ENCODE measurements at regions not wholly inside any gene's neighbourhood (a gene's known extent, or its start where the extent isn't known, plus 50 kb on each side); places are given as distances from the start of the nearest gene placed in this dataset.
"Not testable (repeated sequence)": the region's sequence is repeated elsewhere in the genome, so short reads cannot be mapped to it uniquely, and the experiment has no call there.

DNA sequence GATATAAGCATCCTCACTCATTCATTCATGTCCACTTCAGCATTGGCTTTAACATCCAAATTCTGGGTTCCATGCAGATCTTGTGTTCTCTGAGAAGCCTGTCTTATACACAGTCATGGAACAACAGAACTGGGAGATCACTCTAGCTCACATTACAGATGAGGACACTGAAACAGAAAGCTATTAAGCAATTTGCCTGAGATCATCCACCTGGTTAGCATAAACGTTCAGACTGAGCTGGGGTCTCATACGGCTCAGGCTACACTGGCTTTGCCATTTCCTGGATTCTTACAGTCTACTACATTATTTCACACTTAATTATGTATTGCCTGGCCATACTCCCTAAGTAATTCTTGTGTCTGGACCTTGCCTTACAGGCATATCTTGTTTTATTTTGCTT, 169.4 kb upstream of the FANCL start:
- TF ChIP-seq, protein P1, sequence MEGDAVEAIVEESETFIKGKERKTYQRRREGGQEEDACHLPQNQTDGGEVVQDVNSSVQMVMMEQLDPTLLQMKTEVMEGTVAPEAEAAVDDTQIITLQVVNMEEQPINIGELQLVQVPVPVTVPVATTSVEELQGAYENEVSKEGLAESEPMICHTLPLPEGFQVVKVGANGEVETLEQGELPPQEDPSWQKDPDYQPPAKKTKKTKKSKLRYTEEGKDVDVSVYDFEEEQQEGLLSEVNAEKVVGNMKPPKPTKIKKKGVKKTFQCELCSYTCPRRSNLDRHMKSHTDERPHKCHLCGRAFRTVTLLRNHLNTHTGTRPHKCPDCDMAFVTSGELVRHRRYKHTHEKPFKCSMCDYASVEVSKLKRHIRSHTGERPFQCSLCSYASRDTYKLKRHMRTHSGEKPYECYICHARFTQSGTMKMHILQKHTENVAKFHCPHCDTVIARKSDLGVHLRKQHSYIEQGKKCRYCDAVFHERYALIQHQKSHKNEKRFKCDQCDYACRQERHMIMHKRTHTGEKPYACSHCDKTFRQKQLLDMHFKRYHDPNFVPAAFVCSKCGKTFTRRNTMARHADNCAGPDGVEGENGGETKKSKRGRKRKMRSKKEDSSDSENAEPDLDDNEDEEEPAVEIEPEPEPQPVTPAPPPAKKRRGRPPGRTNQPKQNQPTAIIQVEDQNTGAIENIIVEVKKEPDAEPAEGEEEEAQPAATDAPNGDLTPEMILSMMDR (IDR thresholded peaks at IDR 0.05) = no peak
- no peak for TF ChIP-seq POLR2A (IDR thresholded peaks at IDR 0.05)
- Histone ChIP-seq H3K4me1 (no peaks in the 10 kb centered on the region), H3K27me3 (no peaks in the 10 kb centered on the region), H3K9me3 (no peaks in the 10 kb centered on the region), H3K36me3 (no peaks in the 10 kb centered on the region), H3K27ac (no peak overlapping the region), H3K4me3 (no peak overlapping the region)
- DNase-seq = no peak
- intact Hi-C loops (cut with DNase I; ENCODE audit: low total_unique reads) = no loop called here

DNA sequence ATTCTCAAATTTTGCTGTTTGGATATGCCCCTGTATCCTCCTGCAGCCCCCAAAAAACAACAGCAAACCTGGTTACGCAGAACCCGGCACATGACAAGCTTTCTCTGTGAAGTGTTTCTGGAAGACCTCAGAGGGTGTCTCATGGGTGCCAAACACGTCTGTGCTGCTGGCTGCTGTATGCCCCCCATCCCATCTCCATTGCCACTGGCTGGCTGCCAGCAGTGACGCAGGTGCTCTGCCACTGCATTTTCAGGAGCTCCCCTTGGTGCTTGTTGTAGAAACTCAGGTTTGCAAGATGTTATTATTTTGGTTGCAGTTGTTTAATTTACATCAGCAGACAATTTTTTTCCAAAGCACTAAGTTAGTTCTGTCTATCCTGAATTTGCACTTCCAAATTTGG, 166.4 kb upstream of the FANCL start:
- Histone ChIP-seq H3K4me1 (no peaks in the 10 kb centered on the region), H3K27me3 (no peaks in the 10 kb centered on the region), H3K27ac (no peak overlapping the region), H3K4me3 (no peak overlapping the region), H3K9me3 (no peaks in the 10 kb centered on the region), H3K36me3 (no peaks in the 10 kb centered on the region)
- intact Hi-C loops (cut with DNase I; ENCODE audit: low total_unique reads) = no loop called here
- TF ChIP-seq, protein P1 (IDR thresholded peaks at IDR 0.05) = no peak
- TF ChIP-seq POLR2A (IDR thresholded peaks at IDR 0.05) = no peak
- DNase-seq = no peak

DNA sequence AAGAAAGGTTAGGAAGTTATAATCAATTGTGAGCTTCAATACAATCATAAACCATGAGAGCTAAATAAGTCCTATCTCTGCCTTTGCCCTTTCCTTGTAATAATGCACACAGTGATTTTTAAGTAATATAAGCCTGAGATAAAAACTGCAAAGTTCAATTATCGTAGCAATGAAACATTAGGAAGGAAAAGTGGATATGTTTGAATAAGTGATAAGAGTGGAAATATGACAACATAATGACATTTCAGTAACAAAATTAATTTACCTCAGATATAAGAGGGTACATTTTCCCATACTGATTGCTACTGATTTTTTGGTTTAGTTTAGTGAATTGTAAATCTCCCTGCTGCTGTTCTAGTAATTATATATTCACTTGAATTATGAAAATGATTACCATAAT, 164.2 kb upstream of the FANCL start:
- intact Hi-C loops (cut with DNase I; ENCODE audit: low total_unique reads) = no loop called here

DNA sequence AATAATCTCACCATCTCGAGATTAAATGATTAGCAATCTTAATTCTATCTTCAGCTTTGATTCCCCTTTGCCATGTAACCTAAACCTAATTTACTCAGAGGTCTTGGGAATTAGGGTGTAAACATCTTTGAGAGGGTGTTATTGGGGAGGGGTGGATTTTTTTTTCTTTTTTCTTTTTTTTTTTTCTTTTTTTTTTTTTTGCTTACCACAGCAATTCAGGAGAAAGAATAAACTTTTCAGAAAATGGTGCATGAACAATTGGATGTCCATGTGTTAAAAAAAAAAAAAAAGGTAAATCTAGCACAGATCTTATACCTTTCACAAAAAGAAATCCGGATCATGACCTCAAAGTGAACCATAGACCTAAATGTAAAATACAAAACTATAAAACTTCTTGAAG, 160.8 kb upstream of the FANCL start:
- no peaks in the 10 kb centered on the region for H3K36me3 ChIP-seq
- no peak overlapping the region for H3K27ac ChIP-seq
- intact Hi-C loops (cut with DNase I; ENCODE audit: low total_unique reads) = no loop called here
- DNase-seq = no peak
- TF ChIP-seq, protein P1 (IDR thresholded peaks at IDR 0.05) = no peak
- TF ChIP-seq POLR2A (IDR thresholded peaks at IDR 0.05) = no peak
- H3K4me1 ChIP-seq = no peaks in the 10 kb centered on the region
- H3K27me3 ChIP-seq = no peaks in the 10 kb centered on the region
- H3K9me3 ChIP-seq = no peaks in the 10 kb centered on the region
- H3K4me3 ChIP-seq = no peak overlapping the region

More for the DNA sequence above, 164.2 kb upstream of the FANCL start:
- Histone ChIP-seq H3K4me3 (no peak overlapping the region), H3K4me1 (no peaks in the 10 kb centered on the region), H3K27me3 (no peaks in the 10 kb centered on the region), H3K27ac (no peak overlapping the region), H3K9me3 (no peaks in the 10 kb centered on the region), H3K36me3 (no peaks in the 10 kb centered on the region)
- TF ChIP-seq POLR2A (IDR thresholded peaks at IDR 0.05) = no peak
- TF ChIP-seq, protein P1 (IDR thresholded peaks at IDR 0.05) = no peak
- DNase-seq = no peak

DNA sequence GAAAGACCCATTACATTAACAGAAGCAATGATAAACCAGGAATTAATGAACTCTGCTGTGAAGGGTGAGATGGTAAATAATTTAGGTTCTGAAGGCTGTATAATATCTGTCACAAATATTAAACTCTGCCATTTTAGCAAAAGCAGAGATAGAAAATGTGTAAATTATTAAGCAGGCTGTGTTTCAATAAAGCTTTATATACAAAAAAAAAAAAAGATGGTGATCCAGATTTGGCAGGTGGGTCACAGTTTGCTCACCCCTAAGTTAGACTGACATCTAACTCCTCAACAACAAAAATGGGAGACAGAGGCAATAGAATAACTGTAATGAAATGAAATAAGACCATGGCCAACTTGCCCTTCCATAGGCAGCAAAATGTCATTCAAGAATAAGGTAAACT, 157.3 kb upstream of the FANCL start:
- Histone ChIP-seq H3K27ac (no peak overlapping the region), H3K9me3 (no peaks in the 10 kb centered on the region), H3K4me3 (no peak overlapping the region), H3K36me3 (no peaks in the 10 kb centered on the region), H3K4me1 (no peaks in the 10 kb centered on the region), H3K27me3 (no peaks in the 10 kb centered on the region)
- intact Hi-C loops (cut with DNase I; ENCODE audit: low total_unique reads) = no loop called here
- DNase-seq = no peak
- no peak for TF ChIP-seq POLR2A (IDR thresholded peaks at IDR 0.05)

DNA sequence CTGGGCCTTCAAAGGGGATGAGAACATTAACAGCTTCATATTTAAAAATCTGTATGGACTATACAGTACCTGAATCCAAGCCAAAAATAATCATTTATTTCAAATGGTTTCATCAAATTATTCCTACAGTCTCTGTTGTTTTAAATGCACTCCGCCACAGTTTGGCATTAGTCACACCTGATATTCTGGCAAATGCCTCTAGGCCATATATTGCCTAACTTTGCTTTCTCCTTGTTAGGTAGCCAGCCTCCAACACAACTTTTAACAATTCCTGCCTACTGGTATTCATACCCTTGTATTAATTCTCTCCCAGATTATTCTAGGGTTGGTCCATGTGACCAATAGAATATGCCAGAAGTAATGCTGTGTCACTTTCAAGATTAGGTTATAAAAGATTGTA, 146.6 kb upstream of the FANCL start:
- intact Hi-C loops (cut with DNase I; ENCODE audit: low total_unique reads) = no loop called here
- no peak for TF ChIP-seq POLR2A (IDR thresholded peaks at IDR 0.05)
- TF ChIP-seq, protein P1 (IDR thresholded peaks at IDR 0.05) = no peak

DNA sequence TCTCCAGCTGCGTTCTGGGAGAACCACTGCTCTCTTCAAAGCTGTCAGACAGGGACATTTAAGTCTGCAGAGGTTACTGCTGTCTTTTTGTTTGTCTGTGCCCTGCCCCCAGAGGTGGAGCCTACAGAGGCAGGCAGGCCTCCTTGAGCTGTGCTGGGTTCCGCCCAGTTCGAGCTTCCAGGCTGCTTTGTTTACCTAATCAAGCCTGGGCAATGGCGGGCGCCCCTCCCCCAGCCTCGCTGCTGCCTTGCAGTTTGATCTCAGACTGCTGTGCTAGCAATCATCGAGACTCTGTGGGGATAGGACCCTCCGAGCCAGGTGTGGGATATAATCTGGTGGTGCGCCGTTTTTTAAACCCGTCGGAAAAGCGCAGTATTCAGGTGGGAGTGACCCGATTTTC, 145.8 kb upstream of the FANCL start:
- not testable (repeated sequence) for DNase-seq, H3K4me1 ChIP-seq

More for the DNA sequence above, 146.6 kb upstream of the FANCL start:
- DNase-seq = no peak
- Histone ChIP-seq H3K27me3 (no peaks in the 10 kb centered on the region), H3K9me3 (no peaks in the 10 kb centered on the region), H3K27ac (no peak overlapping the region), H3K4me3 (no peak overlapping the region), H3K4me1 (no peaks in the 10 kb centered on the region), H3K36me3 (peaks cover 0 to 7% of the 10 kb centered on the region in 2 donors)

More for the DNA sequence above, 145.8 kb upstream of the FANCL start:
- H3K27ac ChIP-seq; intact Hi-C loops (cut with DNase I; ENCODE audit: low total_unique reads); H3K4me3 ChIP-seq; H3K36me3 ChIP-seq; H3K27me3 ChIP-seq; H3K9me3 ChIP-seq: not testable (repeated sequence)
